ENCODE measurements at regions not wholly inside any gene's neighbourhood (a gene's known extent, or its start where the extent isn't known, plus 50 kb on each side); places are given as distances from the start of the nearest gene placed in this dataset.
"Not testable (repeated sequence)": the region's sequence is repeated elsewhere in the genome, so short reads cannot be mapped to it uniquely, and the experiment has no call there.

DNA sequence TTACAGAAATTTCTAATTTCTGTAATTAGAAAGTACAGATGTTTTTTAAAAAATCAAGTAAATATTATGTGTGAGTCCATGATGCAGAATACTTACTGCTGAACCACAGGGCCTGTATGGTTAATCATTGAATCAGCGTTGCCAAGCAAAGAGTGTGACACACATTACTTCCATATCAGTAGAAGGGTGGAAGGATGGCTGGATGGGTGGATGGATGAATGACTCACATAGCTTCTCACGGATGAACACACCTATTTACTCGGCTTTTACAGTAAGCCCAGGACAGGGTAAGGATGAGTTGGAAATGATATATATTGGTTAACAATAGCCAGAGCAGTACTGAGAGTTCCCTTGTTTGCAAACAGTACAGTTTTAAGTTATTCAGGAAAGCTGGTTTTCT lies 495.9 kb upstream of the RBFOX1 start:
- no peak for DNase-seq

DNA sequence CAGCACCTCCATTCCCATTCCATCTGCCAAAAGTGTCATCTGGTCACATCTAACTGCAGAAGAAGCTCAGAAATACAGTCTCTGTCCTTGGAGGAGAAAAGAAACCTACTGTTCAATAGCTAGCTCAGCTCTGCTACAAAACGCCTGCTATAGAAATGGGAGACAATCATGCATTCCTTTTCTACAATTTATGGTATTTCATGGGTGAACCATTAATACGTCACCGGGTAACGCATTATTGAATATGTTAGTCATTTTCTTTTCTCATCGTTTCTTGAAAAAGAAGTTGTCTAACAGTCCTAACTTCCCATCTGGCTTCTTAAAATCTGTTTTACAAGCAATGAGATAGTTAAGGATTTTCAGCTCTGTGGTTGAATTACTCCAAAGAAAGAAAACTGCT lies 496.7 kb upstream of the RBFOX1 start:
- no peak for DNase-seq

DNA sequence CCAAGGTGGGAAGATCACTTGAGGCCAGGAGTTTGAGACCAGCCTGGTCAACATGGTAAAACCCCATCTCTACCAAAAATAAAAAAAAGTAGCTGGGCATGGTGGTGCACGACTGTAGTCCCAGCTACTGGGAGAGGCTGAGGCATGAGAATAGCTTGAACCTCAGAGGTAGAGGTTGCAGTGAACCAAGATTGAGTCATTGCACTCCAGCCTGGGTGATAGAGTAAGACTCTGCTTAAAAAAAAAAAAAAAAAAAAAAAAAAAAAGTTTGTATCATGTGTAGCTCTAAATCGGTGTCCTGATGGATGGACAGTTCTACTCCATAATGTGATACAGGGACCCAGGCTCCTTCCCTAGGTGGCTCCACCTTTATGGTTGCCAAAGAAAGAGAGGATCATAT lies 497.1 kb upstream of the RBFOX1 start:
- no peak for DNase-seq

DNA sequence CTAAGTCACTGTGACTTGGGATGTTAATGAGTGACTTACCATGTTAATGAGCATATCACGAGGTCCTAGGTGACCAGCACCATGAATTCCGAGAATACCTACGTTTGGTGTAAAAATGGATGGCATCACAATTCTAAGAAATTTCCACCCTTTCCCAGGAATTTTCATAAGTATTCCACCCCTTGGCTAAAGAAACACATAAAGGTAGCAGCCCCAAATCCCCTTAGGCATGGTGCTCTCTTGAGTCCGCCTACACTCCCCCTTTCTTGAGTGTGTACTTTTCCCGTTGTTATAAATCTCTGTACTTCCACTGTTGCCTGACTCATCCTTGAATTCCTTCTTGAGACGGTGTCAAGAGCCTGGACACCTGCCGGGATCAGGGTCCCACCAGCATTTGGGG lies 504.0 kb upstream of the RBFOX1 start:
- no peak for DNase-seq

DNA sequence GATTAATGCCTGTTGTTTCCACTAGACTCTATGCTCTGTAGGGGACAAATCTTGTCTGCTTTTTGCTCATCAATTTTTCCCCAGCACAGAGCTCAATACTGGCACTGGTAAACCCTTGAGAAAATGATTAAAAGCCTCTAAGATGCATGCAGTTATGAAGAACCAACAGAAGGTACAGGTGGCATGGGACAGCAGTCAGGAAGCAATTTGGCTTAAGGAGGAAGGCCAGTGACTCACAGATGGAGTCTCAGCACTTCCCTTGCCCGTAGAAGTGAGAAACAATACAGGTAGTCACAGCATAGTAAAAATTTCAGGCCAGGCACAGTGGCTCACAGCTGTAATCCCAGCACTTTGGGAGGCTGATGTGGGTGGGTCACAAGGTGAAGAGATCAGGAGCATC lies 504.7 kb upstream of the RBFOX1 start:
- no peak for DNase-seq

DNA sequence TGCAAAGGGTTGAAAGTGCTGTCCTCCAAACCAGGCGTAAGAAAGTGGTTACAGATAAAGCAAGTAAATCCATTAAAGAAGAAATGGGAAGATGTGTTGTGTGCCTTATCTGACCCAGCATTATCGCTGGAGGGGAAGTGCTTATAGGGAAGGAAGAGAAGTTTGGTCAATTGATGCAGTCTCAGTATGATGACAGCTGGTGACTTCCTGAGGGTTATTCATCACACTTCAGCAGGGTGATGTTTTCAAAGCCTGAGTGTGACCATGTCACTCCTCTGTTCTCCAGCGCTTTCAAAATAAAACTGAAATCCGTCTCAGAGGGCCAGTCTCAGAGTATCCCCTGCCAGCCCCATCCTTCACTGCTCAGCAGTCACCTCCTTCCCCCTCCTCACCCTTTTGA lies 505.4 kb upstream of the RBFOX1 start:
- no peak for DNase-seq

DNA sequence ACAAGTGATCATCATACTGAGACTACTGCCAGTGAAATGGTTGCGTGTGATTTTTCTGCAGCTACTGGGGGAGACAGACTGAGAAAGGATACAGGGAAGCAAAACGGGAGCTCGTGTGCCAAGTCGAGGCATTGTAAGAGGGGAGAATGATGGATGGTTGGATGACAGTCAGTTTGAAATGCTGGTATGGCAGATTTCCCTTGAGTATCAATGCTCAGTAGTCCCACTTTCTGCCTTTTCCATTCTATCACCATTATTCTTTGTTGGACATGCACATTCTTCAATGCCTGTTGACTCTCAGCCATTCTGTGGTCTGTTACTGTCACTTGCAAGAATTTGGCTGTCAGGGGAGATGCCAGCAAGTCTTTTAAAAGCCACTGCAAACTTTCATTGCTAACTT lies 510.6 kb upstream of the RBFOX1 start:
- no peak for DNase-seq

DNA sequence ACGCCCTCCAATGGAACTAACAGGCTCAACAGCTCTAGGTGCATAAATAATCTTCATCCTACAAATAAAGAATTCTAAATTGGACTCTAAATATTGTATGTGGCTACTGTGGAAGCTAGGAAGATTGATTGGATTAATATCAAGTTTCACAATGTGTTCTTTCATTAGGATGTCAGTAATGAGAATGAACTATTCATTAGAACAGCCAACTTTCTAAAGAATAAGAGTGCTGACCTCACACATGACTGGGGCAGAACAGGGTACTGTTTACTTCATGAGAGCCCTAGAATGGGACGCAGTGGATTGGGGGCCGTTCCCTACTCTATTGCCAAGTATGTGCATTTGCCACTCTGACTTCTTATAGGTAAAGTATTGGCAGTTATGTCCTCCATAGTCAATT lies 528.2 kb upstream of the RBFOX1 start:
- DNase-seq, result no peak

DNA sequence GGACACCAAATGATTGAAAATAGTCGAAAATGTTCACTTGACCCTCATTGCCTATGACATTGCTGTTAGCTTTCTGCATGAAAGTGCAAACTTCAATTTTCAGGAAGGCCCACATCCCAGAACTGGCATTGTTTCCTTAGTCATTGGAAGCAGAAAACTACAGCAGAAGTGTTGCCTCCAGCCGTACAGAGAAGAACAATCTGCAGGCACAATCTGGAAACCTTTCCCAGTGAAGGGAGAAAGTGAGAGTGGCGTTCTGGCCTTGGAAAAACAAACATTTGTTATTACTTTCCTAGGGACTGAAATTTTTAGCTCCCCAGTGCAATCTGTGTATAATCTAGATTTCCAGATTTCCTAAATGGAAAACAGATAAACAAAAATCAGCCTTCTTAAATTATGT lies 529.5 kb upstream of the RBFOX1 start:
- DNase-seq, result no peak

DNA sequence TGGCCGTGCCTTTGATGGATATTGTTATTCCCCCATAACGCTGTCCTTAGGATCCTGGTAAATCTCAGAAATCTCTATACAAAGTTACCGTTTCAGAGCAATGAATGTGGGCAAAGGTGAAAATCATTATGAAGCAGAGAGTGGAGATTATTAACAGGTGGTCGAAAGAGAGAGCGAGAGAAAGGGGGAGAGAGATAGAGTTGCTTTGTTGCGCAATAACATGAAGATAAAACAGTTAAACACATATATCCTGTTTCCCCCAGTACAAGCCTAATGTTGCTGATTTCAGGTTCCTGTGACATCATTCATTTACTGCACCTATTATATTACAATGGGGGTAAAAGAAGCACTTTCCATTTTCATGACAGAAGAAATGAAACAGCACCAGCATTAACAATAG lies 535.4 kb upstream of the RBFOX1 start:
- no peak for DNase-seq

DNA sequence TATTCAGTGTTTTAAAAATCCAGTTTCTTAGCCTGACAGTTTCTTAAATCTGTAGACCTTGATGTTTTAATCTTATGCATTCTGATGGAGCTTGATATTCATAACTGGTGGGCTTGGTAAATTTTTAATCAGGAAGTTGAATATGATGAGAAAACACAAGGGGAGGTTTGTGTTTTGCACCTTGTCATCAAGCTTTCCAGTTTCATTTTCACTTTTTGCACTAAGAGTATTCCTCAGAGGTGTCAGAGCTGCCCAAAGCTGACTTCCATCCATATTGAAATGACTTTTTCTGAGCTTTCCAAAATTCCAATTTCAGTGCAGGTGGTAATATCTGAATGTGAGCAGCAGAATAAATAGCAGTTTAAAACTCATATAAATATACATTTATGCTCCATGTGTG lies 555.0 kb upstream of the RBFOX1 start:
- DNase-seq, result no peak

DNA sequence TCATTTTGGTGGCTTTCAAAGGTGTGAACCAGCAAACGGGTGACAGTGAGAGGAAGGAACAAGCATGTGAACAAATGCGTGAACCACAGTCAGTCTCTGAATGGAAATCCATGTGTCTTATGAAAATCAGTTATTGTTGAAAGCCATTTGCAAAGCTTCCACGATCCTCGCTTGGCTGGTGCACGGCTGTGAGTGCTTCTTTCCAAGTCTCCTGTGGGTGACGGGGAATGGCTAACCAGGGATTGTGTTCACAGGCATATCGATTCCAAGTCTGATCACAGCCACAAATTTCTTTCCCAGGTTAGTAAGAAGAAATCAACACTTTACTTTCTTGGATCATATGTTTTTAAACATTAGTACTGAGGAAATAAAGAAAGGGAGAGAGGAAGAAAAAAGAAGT lies 556.9 kb upstream of the RBFOX1 start:
- no peak for DNase-seq

DNA sequence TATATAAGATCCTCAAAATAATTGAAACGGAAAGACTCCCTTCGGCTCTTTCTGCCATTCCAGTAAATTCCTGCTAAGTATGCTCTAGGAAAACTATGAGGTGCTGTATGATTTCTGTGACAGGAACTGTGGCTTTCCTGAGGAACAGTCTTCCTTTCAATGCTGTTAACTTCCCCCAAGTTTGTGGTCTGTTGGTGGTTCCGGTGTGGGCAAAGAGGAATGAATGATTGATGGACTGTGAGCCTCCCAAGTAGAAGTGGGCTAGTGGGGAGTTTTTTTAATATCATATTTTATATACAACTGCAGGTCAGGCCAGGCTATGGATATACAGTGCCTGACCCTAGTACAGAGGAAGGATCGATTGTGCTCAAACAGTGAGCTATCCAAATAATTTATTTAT lies 560.7 kb upstream of the RBFOX1 start:
- DNase-seq, result no peak

DNA sequence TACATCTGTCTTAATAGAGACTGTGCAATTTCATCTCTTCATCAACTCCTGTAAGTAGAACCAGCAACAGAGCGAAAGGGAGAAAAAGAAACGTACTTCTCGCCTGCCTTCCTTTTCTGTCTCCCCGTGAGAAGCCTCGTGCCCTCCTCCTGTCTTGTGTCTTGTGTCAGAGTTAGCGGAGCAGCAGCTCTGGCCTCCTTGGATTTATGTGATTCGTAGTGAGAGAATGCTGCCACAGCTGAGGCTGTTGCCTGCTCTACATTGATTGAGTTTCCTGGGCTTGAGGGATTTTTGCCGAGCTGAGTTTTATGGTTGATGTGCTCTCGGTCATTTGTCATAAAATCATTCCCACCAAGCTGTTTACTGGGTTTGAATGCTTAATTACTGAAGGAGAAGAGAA lies 579.1 kb upstream of the RBFOX1 start:
- DNase-seq, result no peak

DNA sequence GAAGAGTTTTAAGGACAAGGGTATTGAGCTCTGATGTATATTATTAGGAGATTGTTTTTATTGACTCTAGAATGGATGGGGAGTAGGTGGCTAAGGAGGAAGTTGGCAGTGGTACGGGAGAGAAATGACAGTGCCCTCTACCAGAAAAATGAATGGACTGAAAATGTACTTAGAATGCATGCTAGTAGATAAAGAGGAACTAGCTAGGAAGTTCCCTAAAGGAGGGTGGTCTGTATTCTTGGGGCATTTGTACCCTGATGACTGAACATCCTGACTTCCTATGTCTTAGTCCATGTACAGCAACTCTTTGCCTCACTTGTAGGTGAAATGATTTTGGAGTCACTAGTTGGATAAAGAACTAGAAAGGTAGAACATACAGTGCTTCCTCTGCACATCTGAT lies 581.5 kb upstream of the RBFOX1 start:
- DNase-seq, result no peak

DNA sequence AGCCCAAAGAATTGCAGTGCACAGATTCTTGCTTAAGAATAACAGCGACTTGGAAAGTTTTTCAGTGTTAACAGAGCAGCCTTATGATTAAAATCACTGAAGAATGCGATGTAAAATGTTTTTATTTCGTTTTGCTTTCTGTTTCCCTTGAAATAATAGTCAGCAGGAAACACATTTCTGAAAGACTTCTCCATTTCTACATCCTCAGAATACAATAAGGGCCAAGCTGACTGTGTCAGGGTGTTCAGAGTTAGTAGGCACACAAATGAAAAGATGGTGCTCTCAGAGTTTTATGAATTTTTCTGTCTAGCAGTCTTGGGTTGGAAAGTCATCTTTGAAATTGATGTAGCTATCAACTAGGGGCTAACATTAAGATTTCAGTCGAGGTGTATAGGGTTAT lies 582.9 kb upstream of the RBFOX1 start:
- no peak for DNase-seq

DNA sequence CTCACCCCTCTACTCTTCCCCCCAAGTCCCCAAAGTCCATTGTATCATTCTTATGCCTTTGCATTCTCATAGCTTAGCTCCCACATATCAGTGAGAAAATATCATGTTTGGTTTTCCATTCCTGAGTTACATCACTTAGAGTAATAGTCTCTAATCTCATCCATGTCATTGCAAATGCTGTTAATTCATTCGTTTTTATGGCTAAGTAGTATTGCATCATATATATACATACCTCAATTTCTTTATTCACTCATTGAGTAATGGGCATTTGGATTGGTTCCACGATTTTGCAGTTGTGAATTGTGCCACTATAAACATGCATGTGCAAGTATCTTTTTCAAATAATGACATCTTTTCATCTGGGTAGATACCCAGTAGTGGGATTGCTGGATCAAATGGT lies 596.3 kb upstream of the RBFOX1 start:
- not testable (repeated sequence) for DNase-seq

DNA sequence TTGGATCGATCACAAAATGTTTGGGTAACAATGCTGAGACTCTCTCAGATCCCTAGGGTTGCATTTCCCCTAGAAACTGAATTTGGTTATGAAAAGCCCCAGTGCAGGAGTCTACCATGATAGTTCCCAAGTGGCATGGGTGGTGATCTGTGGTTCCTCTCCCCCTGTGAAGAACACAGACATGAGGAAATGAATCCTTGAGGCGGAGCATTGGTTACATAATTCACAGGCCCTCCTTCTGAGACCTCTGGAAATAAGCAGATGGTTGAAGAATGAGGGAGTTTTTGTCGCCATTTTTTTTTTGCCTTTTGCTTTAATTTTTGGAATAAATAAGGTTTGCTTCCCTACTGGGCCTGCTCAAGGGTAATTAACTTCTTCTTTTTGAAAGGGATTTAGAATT lies 597.0 kb upstream of the RBFOX1 start:
- no peak for DNase-seq

DNA sequence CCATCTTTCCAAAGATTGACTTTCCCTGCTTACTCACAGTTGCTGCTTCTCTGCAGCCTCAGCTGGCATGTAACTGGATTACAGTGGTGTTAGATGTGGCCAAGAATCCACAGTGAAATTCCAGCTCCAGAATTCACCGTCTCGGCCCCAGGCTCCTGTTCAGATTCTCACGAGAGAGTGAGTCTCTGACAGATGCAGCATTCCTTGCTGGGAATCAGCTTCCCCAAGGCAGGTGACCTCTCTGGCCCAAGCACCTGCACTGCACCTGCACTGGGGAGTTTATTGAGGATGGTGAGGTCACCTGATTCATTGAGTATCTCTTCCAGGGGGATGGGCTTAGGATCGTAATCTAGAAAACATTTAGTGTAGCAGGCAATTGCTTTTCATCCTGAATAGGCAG lies 600.5 kb upstream of the RBFOX1 start:
- DNase-seq, result no peak

DNA sequence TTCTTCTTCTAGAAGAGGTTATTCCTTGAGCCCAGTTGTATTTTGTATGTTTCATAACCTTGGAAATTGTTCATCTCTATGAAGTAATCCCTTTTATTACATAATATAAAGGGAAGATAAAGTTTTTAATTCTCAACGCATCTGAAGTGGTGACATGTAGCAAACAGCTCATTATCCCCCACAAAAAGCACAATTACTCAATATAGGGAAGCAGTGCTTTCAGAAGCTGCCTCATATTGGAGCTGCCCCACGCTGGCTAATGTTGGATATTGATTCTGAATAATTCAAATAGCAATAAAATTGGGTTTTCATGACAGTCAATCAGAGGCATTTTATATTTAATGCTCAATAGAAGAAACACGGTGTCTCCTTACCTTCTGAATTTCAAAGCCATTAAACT lies 604.3 kb upstream of the RBFOX1 start:
- DNase-seq, result no peak

DNA sequence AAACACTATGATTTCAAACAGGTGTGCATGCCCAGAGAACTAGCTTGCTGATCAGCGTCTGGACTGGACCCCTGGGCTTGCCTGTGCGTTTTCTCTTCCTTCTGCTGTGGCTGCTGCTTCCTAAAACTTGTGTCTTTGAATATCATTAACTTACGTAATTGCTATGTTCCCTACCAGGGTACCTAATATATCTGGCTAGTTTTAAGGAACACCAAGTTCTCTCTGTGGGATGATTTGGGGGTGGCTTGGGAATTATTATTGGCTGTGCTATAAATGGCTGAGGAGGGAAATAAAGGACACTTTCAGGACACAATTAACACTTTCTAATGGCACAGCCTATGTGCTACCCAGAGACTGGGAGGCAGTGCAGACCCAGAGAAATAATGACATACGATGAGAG lies 606.0 kb upstream of the RBFOX1 start:
- no peak for DNase-seq

DNA sequence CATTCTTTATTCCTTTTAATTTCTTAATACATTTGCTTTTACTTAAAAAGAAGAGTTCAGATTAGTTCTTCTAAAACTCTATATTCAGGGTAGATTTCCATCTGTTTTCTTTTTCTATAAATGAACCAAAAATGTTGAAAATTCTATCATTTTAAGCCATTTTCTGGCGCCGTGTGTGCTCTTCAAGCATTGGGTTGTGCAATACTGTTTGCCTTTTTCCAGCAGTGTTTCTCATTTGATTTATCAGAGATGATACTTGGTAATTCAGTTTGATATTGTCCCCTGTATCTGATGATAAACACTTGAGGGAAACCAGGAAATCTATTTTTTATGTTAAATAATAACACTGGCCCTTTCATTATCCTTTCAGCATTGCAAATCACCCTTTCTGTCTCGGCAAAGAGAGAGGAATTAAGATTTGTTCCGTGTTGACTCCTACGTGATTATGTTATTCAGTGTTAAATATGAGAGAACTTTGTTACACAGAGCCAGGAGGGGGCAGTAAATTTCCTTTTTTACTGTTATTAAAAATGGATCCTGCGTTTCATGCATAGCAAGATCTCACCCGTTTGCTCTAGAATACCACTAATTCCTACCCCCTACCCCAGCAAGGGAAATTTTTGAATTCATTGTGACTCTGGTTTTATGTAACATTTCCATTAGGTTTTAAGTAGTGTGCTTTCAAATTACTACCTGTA lies 606.9 kb upstream of the RBFOX1 start:
- no peak for DNase-seq

DNA sequence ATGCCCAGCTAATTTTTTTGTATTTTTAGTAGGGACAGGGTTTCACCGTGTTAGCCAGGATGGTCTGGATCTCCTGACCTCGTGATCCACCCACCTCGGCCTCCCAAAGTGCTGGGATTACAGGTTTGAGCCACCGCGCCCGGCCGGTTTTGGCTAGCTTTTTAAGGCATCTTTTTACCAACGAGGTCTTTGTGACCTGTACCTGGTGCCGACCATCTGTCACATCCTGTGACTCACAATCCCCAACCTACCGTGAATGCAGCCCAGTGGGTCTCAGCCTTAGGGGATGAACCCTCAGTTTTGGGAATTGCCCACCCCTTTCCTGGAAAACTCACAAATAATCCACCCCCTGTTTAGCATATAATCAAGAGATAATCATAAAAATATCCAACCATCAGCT lies 607.4 kb upstream of the RBFOX1 start:
- DNase-seq, result not testable (repeated sequence)

DNA sequence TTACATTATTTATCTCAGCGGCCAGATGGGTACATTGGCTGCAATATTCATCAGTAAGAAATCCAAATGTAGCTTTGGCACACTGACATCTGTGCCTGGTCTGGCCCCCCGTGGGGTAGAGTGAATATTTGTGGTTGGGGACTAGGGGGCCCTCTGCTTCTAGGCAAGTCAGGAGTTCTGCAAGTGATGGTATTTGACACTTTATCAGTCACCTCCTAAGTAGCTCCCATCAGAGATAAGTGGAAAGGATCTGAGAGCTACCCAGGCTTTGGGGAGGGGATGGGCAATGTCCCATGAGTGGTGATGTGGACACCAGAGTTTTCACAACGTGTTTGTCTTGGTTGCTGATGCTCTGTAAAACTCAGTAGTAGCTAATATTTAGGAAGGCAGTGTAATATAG lies 609.9 kb upstream of the RBFOX1 start:
- DNase-seq, result no peak

DNA sequence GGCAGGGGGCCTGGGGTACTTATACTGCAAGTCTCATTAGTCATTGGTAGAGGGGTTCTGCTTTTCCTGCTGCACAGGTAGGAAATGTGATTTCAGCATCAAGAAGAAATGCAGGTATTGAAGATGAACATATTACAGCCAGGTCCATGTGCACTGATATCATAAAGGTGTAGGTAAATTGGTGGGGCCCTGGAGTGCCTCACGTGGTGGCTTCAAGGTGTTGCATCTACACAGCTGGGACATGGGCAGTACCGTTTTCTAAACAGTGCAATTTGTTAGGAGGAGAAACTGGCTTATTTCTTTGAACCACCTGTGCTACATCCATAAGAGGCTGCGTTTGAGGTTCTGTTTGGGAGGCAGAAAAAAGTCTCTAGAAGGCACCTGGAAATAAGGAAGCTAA lies 618.1 kb upstream of the RBFOX1 start:
- DNase-seq, result no peak

DNA sequence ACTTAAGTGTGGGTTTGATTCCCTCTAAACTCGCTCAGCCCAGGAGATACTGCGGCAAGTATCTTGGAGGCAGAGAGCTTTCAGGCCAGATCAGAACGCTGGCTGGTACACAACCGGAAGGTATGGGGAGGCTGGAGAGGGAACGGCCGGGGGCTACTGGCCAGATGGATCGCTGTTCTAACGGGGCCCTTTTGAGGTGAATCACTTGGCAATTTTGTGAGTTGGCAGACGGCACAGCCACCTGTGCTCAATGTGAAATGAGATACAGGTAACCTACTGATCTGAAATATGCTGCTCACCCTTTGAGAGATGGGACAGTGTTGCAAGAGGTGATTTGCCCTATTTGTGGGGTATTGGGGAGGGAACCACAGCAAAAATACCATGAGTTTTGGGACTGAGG lies 622.9 kb upstream of the RBFOX1 start:
- DNase-seq, result no peak

All from NCI-H748 treated with DMSO at 0.1 percent for 48 hours (cell line).